VCaP (cell line): ENCODE measurements at regions not wholly inside any gene's neighbourhood (a gene's known extent, or its start where the extent isn't known, plus 50 kb on each side); places are given as distances from the start of the nearest gene placed in this dataset.

Experiments
- H3K27ac ChIP-seq: fragments of 450-650 bp; 2 replicates; pipeline ENCODE4 v1.5.1; 2017
- TF ChIP-seq, protein P1 (sequence below): fragments of 450-650 bp; conservative IDR thresholded peaks from 2 replicates; pipeline ENCODE4 v1.5.1; 2017; ENCODE audit warnings: mild to moderate bottlenecking, moderate library complexity

DNA sequence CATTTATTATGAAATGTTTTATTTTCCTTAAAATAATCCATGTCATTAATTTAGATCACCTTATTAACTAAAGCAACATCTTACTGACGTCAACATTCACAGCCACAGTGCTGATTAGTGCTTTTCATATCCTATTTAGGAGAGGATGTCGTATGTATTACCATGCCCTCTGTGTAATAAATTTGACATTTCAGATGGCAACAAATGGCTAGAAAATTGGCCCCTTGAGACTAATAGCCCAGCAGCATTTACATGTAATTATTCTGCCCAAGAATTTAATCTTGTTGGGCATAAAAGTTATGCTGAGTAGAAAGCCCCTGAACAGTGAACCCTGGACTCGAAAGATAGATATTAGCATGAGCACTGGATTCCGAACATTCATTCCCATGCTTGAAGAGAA lies 391.2 kb downstream of the PRELID2 start:
- no peak overlapping the region for H3K27ac ChIP-seq
- TF ChIP-seq, protein P1, sequence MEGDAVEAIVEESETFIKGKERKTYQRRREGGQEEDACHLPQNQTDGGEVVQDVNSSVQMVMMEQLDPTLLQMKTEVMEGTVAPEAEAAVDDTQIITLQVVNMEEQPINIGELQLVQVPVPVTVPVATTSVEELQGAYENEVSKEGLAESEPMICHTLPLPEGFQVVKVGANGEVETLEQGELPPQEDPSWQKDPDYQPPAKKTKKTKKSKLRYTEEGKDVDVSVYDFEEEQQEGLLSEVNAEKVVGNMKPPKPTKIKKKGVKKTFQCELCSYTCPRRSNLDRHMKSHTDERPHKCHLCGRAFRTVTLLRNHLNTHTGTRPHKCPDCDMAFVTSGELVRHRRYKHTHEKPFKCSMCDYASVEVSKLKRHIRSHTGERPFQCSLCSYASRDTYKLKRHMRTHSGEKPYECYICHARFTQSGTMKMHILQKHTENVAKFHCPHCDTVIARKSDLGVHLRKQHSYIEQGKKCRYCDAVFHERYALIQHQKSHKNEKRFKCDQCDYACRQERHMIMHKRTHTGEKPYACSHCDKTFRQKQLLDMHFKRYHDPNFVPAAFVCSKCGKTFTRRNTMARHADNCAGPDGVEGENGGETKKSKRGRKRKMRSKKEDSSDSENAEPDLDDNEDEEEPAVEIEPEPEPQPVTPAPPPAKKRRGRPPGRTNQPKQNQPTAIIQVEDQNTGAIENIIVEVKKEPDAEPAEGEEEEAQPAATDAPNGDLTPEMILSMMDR, result no peak

DNA sequence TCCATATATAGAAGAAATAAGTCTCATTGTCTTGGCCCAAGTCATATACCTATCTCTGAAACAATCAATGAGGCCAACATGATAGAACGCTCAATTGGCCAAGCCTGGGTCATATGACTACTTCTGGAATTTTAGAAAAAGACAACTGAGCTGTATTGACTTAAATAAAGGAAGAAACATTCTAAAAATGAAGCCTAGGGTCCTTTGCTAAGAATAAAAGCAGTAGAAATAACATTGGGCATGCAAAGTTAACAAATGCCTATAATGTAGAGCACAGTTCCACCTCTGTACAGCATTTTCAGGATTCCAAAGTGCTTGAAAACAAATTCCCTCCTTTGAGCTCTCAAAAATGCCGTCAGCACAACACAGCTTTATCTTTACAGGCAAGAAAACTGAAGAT lies 391.8 kb downstream of the PRELID2 start:
- TF ChIP-seq, protein P1, result no peak
- peak overlapping the region; percentile 63 for H3K27ac ChIP-seq

DNA sequence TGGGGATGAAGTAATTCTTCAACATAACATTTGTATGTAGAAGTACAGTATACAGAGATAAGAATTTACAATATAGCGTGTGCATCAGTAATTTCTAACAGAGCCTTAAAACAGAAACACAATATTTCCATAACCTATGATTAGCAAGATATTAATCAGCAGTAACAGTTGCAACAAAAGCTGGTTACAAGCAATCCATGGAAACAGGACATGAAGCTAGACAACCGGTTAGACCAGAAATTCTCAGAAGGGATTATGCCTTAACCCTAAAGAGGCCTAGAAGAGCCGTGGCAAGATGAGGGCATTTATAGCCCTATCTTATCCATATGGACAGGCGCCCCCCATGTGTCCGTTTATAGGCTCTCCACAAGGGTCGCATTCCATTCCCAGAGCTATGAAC lies 392.5 kb downstream of the PRELID2 start:
- H3K27ac ChIP-seq, result peak overlapping the region; percentile 63

DNA sequence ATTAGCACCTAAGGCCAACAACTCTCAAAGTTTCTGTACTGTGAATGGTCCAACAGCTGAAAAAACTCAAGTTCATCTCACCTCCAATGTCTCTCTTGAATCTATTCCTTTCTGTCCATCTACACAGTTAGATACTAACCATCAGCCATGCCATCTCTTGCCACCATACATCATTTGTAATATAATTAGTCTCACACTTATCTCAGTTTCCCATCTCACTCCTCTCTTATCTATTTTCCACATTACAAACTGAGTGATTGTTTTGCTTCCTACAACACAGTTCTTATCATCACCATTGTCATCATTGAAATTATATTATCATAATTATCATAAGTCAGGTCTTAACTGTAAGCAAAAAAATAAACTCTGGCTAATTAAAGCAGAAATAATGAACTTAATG lies 393.9 kb downstream of the PRELID2 start:
- TF ChIP-seq, protein P1, result no peak

DNA sequence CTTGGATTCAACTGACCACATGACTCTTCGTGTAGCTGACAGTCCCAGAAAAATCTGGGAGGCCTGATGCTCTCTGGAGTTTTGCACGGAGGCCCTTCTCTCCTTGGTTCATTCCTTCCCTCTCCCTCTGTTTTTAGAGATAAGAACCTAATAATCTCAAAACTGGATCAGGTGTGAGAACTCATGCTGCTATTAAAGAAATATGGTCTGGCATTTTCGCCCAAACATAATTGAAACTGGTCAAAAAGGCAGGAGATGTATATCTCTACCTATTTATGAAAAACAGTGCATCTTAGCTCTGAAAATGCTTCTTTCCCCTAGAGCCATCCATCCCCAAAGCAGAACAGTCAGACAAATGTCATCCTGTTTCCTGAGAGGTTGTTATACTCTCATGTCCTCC lies 397.5 kb downstream of the PRELID2 start:
- TF ChIP-seq, protein P1, result no peak
- no peak overlapping the region for H3K27ac ChIP-seq

More for the DNA sequence above, 393.9 kb downstream of the PRELID2 start:
- no peak overlapping the region for H3K27ac ChIP-seq

DNA sequence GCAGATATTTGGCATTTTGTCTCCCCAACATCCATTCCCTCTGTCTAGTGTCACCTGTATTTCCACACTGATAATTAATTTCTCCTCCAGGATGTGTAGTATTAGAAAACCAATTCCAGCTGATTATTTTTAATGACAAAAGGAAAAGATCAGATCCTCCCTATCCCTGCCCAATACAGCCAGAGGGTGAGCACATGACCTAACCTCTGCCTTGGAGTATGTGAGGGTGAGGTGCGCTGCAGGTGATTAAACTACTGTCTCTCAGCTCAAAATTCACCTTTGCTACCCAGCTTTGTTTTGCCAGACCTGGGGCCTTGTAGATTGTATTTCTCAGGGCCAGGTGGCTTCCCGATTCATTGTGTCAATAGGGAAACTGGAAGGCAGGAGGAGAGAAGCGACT lies 402.1 kb downstream of the PRELID2 start:
- H3K27ac ChIP-seq, result no peak overlapping the region
- TF ChIP-seq, protein P1, result no peak

DNA sequence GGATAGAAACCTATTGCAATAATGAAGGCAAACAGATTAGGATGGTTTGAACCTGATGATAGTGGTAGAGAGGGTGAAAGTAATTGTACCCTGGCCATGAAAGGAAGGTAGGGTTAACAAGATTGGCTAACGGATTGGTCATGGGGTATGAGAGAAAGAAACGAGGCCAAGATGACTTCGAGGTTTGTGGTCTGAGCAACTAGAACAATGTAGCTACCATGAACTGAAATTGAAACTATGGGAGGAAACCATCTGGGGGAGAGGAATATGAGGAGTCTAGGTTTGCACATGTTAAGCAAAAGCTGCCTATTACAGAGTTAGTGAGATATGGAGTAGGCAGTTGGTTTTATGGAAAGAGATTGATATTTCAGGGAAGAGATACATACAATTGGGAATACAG lies 406.0 kb downstream of the PRELID2 start:
- TF ChIP-seq, protein P1, result no peak

DNA sequence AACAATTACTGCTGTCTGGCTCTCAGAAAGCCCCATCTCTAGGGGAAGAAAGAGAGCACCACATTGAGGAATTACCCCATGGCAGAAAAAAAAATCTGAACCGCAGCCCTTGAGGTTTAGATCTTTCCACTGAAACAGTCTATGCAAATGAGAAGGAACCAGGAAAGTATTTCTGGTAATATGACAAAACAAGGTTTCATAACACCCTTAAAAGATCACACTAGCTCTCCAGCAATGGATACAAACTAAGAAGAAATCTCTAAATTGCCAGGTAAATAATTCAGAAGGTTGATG lies 427.1 kb downstream of the PRELID2 start:
- no peak overlapping the region for H3K27ac ChIP-seq
- TF ChIP-seq, protein P1, result no peak

More for the DNA sequence above, 406.0 kb downstream of the PRELID2 start:
- no peak overlapping the region for H3K27ac ChIP-seq
